Ammon's horn (tissue), 1 donor: ENCODE measurements at regions not wholly inside any gene's neighbourhood (a gene's known extent, or its start where the extent isn't known, plus 50 kb on each side); places are given as distances from the start of the nearest gene placed in this dataset.

Experiments used
- DNase-seq: peaks from one replicate; pipeline ENCODE4 v3.0.0-alpha.2; 2016; ENCODE audit warnings: low spot score

GRCh38 chr17:77266891-77267341, 126.1 kb downstream of the SEC14L1 start:
- no peak for DNase-seq

- DNase-seq, result no peak
Measured at GRCh38 chr17:77269696-77270681, 129.2 kb downstream of the SEC14L1 start.

- DNase-seq, result no peak
Measured at GRCh38 chr17:77271411-77271810, 130.6 kb downstream of the SEC14L1 start.

GRCh38 chr17:77273397-77274085, 132.8 kb downstream of the SEC14L1 start:
- DNase-seq, result no peak

GRCh38 chr17:77274096-77274845, 133.5 kb downstream of the SEC14L1 start:
- DNase-seq, result no peak

- DNase-seq, result no peak
Measured at GRCh38 chr17:77279448-77280303, 138.9 kb downstream of the SEC14L1 start.

- no peak for DNase-seq
Measured at GRCh38 chr17:77280304-77281121, 139.7 kb downstream of the SEC14L1 start.

- DNase-seq, result no peak
Measured at GRCh38 chr17:77281122-77281903, 140.5 kb downstream of the SEC14L1 start.

GRCh38 chr17:77281904-77282367, 141.2 kb downstream of the SEC14L1 start:
- no peak for DNase-seq

- DNase-seq, result no peak
Measured at GRCh38 chr17:77282524-77283515, 142.1 kb downstream of the SEC14L1 start.

- no peak for DNase-seq
Measured at GRCh38 chr17:77284023-77284617, 143.4 kb downstream of the SEC14L1 start.

GRCh38 chr17:77285594-77286390, 145.0 kb downstream of the SEC14L1 start:
- DNase-seq, result peak; percentile 49

- DNase-seq, result no peak
Measured at GRCh38 chr17:77286391-77286640, 145.5 kb downstream of the SEC14L1 start.

GRCh38 chr17:77286641-77287431, 146.1 kb downstream of the SEC14L1 start:
- DNase-seq, result no peak

- no peak for DNase-seq
Measured at GRCh38 chr17:77287432-77288068, 146.8 kb downstream of the SEC14L1 start.

- DNase-seq, result no peak
Measured at GRCh38 chr17:77288115-77288619, 147.4 kb downstream of the SEC14L1 start.
